ENCODE measurements at regions not wholly inside any gene's neighbourhood (a gene's known extent, or its start where the extent isn't known, plus 50 kb on each side); places are given as distances from the start of the nearest gene placed in this dataset.

GRCh38 chr3:18870074-18870640, 278.2 kb upstream of the KCNH8 start:
- WGBS, result 83% methylated on average over 1 of the region's 1 CpG
- no peak for DNase-seq (ENCODE audit: low spot score)
- Histone ChIP-seq H3K36me3 (ENCODE audit: control insufficient read depth in 4 of 4, insufficient read depth in 3 of 4, low read depth in 1 of 4, low read length in 3 of 4) (no peaks in the 10 kb centered on the region), H3K9me3 (ENCODE audit: control insufficient read depth in 4 of 4, low read length in 3 of 4) (no peaks in the 10 kb centered on the region), H3K4me1 (ENCODE audit: control insufficient read depth in 4 of 4, insufficient read depth in 4 of 4, low read length in 3 of 4) (no peaks in the 10 kb centered on the region), H3K27ac (ENCODE audit: low read depth in 1 of 2, low read length in 2 of 2) (no peak overlapping the region), H3K9ac (ENCODE audit: low read depth in 1 of 2, low read length in 2 of 2) (no peak overlapping the region), H3K27me3 (ENCODE audit: control insufficient read depth in 4 of 4, insufficient read depth in 4 of 4, low read length in 3 of 4) (no peaks in the 10 kb centered on the region), H3K4me3 (ENCODE audit: low read depth in 1 of 3, low read length in 3 of 3) (no peak overlapping the region)
- TF ChIP-seq NR2F2 (IDR thresholded peaks at IDR 0.05) (no peak), SP1 (IDR thresholded peaks at IDR 0.05) (no peak), RXRA (IDR thresholded peaks at IDR 0.05) (no peak), FOXA2 (IDR thresholded peaks at IDR 0.05) (no peak), CTCF (IDR thresholded peaks at IDR 0.05; ENCODE audit: low read depth, low read length, missing input control) (no peak)

- Histone ChIP-seq H3K36me3 (ENCODE audit: control insufficient read depth in 4 of 4, insufficient read depth in 3 of 4, low read depth in 1 of 4, low read length in 3 of 4) (no peaks in the 10 kb centered on the region), H3K27ac (ENCODE audit: low read depth in 1 of 2, low read length in 2 of 2) (no peak overlapping the region), H3K9me3 (ENCODE audit: control insufficient read depth in 4 of 4, low read length in 3 of 4) (no peaks in the 10 kb centered on the region), H3K9ac (ENCODE audit: low read depth in 1 of 2, low read length in 2 of 2) (no peak overlapping the region), H3K4me3 (ENCODE audit: low read depth in 1 of 3, low read length in 3 of 3) (no peak overlapping the region), H3K4me1 (ENCODE audit: control insufficient read depth in 4 of 4, insufficient read depth in 4 of 4, low read length in 3 of 4) (no peaks in the 10 kb centered on the region), H3K27me3 (ENCODE audit: control insufficient read depth in 4 of 4, insufficient read depth in 4 of 4, low read length in 3 of 4) (no peaks in the 10 kb centered on the region)
- TF ChIP-seq HNF4G (IDR thresholded peaks at IDR 0.05) (no peak), FOXA2 (IDR thresholded peaks at IDR 0.05) (no peak), YY1 (IDR thresholded peaks at IDR 0.05) (no peak), FOXA1 (IDR thresholded peaks at IDR 0.05) (no peak), RAD21 (IDR thresholded peaks at IDR 0.05) (no peak), REST (IDR thresholded peaks at IDR 0.05) (no peak), CTCF (IDR thresholded peaks at IDR 0.05; ENCODE audit: low read depth, low read length, missing input control) (no peak), ATF3 (IDR thresholded peaks at IDR 0.05) (no peak), JUND (IDR thresholded peaks at IDR 0.05) (no peak), GABPA (IDR thresholded peaks at IDR 0.05 in 1 of 2, conservative IDR thresholded peaks at IDR 0.05 in 1 of 2) (no peak)
- 75% methylated on average over 4 of the region's 4 CpGs for WGBS
- no peak for DNase-seq (ENCODE audit: low spot score)
Observed at GRCh38 chr3:18868911-18869689, 279.2 kb upstream of the KCNH8 start.

Data from liver (tissue), 8 donors.